GM21576 (cell line): ENCODE measurements at regions not wholly inside any gene's neighbourhood (a gene's known extent, or its start where the extent isn't known, plus 50 kb on each side); places are given as distances from the start of the nearest gene placed in this dataset.
"Not testable (repeated sequence)": the region's sequence is repeated elsewhere in the genome, so short reads cannot be mapped to it uniquely, and the experiment has no call there.

ENCODE experiments used
- ATAC-seq: cut with Tn5 transposase; IDR thresholded peaks from one replicate; pipeline ENCODE4 v1.9.1; 2021; ENCODE audit warnings: mild to moderate bottlenecking, moderate library complexity; ENCODE audit not compliant: unreplicated experiment

- ATAC-seq = no peak
Observed at GRCh38 chr7:110413038-110413437, 677.9 kb upstream of the LRRN3 start.

- no peak for ATAC-seq
Observed at GRCh38 chr7:110417611-110418010, 673.3 kb upstream of the LRRN3 start.

GRCh38 chr7:110418659-110419280 is 672.2 kb upstream of the LRRN3 start:
- no peak for ATAC-seq

GRCh38 chr7:110420788-110421187 is 670.1 kb upstream of the LRRN3 start:
- ATAC-seq = no peak

- no peak for ATAC-seq
Observed at GRCh38 chr7:110421490-110422241, 669.3 kb upstream of the LRRN3 start.

- ATAC-seq = no peak
Observed at GRCh38 chr7:110432061-110432553, 658.8 kb upstream of the LRRN3 start.

GRCh38 chr7:110438926-110439325 is 652.0 kb upstream of the LRRN3 start:
- ATAC-seq = not testable (repeated sequence)

GRCh38 chr7:110442381-110442837 is 648.5 kb upstream of the LRRN3 start:
- peak; percentile 59 for ATAC-seq

- ATAC-seq = no peak
Observed at GRCh38 chr7:110446658-110447057, 644.3 kb upstream of the LRRN3 start.

- peak; percentile 63 for ATAC-seq
Observed at GRCh38 chr7:110448918-110449317, 642.0 kb upstream of the LRRN3 start.

- ATAC-seq = no peak
Observed at GRCh38 chr7:110454713-110455112, 636.2 kb upstream of the LRRN3 start.

- no peak for ATAC-seq
Observed at GRCh38 chr7:110461621-110462020, 629.3 kb upstream of the LRRN3 start.

- ATAC-seq = no peak
Observed at GRCh38 chr7:110470420-110470819, 620.5 kb upstream of the LRRN3 start.

- ATAC-seq = not testable (repeated sequence)
Observed at GRCh38 chr7:110472419-110472818, 618.5 kb upstream of the LRRN3 start.

- ATAC-seq = no peak
Observed at GRCh38 chr7:110480964-110481363, 610.0 kb upstream of the LRRN3 start.

- no peak for ATAC-seq
Observed at GRCh38 chr7:110483553-110483952, 607.4 kb upstream of the LRRN3 start.

- no peak for ATAC-seq
Observed at GRCh38 chr7:110484356-110484755, 606.6 kb upstream of the LRRN3 start.

GRCh38 chr7:110486549-110486948 is 604.4 kb upstream of the LRRN3 start:
- no peak for ATAC-seq

- no peak for ATAC-seq
Observed at GRCh38 chr7:110502888-110503465, 588.0 kb upstream of the LRRN3 start.

GRCh38 chr7:110507369-110507768 is 583.6 kb upstream of the LRRN3 start:
- no peak for ATAC-seq

GRCh38 chr7:110507832-110508231 is 583.1 kb upstream of the LRRN3 start:
- no peak for ATAC-seq
